GM20000 (cell line): ENCODE measurements at regions not wholly inside any gene's neighbourhood (a gene's known extent, or its start where the extent isn't known, plus 50 kb on each side); places are given as distances from the start of the nearest gene placed in this dataset.

Source experiments
- DNase-seq: peaks from one replicate; pipeline ENCODE4 v3.0.0; 2012; ENCODE audit warnings: low spot score
- CTCF ChIP-seq: IDR thresholded peaks from 2 replicates; pipeline ENCODE4 v1.5.1; 2012; ENCODE audit warnings: mild to moderate bottlenecking, control low read depth; ENCODE audit errors: extremely low read depth, missing control alignments

DNA sequence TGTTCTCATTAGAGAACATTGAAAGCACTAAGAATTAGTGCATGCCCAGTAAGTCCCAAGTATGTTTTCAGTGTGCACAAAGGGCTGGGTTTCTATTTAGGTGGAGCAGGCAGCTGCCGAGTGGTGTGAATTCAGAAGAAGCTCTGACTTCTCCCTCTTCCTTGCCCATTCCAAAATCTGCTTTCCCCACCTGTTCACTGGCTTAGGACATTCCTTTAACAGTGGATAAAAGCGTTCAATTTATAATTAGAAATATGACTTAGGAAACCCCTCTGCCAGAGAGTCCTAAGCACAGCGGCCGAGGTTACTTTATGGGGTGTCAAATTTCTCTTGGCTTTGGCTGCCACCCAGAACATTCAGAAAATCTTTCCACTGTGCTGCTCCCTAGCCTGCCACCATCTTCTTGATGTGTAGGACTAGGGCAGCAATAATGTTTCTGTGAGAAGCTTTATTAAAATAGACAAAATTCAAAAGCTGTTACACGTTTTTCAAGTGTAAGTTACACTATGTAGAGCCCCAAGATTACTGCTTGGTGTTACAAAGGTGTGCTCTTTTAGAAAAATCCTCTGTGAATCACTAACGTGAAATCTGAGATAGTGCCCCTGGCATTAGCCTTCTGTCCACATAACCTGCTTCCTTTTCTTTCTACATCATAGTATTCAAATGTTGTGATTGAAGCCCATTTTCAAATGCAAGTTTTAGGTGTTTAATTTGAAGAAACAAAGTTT, 191.6 kb upstream of the ANKRD50 start:
- no peak for TF ChIP-seq CTCF
- no peak for DNase-seq

- DNase-seq, result no peak
- TF ChIP-seq CTCF, result no peak
These were observed 189.5 kb upstream of the ANKRD50 start for GRCh38 chr4:124902001-124902515.

- TF ChIP-seq CTCF, result no peak
- DNase-seq, result no peak
These were observed 187.5 kb upstream of the ANKRD50 start for GRCh38 chr4:124899997-124900396.

DNA sequence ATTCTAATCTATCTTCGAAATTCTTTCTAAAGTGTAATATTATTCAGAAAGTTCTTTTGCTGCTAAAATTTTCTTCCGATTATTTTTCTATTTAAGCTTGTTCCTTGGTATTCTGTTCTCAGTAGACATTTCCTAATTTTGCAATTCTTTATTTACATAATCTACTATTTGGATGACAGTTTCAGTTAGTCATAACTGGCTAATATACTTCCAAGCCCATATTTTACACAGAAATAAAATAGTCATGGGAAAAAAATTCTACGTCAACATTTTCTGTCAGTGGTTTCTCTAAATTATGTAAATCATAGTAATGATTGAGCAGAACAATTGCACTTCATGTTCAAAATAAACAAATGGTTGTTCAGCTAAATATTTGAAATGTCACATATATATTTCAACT, 178.0 kb upstream of the ANKRD50 start:
- no peak for TF ChIP-seq CTCF

DNA sequence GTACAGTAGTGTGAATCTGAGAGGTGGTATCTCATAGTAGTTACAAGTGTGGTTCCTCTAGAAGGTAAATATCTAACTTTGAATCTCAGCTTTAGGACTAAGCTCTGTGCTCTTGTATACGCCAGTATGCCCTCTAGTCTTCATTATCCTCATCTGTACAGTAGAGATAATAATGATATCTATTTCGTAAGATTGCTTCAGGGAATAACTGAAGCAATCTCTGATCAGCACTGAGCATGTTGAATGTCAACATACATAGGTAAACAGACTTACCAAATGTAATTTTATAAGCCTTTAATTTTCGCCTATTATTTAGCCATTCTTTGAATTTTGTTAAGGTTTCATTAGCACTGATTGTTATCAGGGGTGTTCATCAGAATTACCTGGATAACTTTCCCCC, 175.2 kb upstream of the ANKRD50 start:
- no peak for TF ChIP-seq CTCF
- DNase-seq, result no peak

More for the DNA sequence above, 178.0 kb upstream of the ANKRD50 start:
- DNase-seq, result no peak

GRCh38 chr4:124884316-124884715, 171.8 kb upstream of the ANKRD50 start:
- TF ChIP-seq CTCF, result no peak
- DNase-seq, result no peak

DNA sequence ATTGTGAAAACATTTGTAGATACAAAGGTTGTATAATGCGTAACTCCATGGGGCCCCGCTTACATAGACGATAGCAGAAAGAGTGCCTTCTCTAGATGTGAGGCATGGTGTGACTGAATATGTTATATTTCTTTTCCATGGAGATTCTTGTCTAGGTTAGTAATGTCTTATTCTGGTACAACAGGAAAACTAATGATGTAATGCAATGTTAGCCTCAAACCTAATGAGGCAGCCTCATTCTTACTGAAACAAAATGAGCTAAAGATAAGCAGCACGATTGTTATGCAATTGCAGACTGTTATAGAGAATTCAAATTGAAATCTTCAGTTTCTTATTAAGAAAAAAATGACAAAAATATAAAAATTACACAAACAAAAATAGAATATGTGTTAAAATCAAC, 171.1 kb upstream of the ANKRD50 start:
- DNase-seq, result no peak
- TF ChIP-seq CTCF, result no peak
